Duodenal mucosa (tissue), 2 donors: ENCODE measurements at regions not wholly inside any gene's neighbourhood (a gene's known extent, or its start where the extent isn't known, plus 50 kb on each side); places are given as distances from the start of the nearest gene placed in this dataset.
"Not testable (repeated sequence)": the region's sequence is repeated elsewhere in the genome, so short reads cannot be mapped to it uniquely, and the experiment has no call there.

Experiments used
- H3K27ac ChIP-seq: one replicate; pipeline ENCODE4 v1.7.0; 2013; ENCODE audit warnings: low read depth, low read length
- H3K27me3 ChIP-seq, 2 donors: one replicate each; pipeline ENCODE4 v1.7.0; 2013; ENCODE audit warnings: low read length in 2 of 2, control low read depth in 1 of 2; ENCODE audit not compliant: insufficient read depth in 2 of 2, control insufficient read depth in 1 of 2
- H3K36me3 ChIP-seq, 2 donors: one replicate each; pipeline ENCODE4 v1.7.0; 2013; ENCODE audit warnings: low read length in 2 of 2, control low read depth in 1 of 2; ENCODE audit not compliant: insufficient read depth in 2 of 2, control insufficient read depth in 1 of 2
- H3K4me1 ChIP-seq, 2 donors: one replicate each; pipeline ENCODE4 v1.7.0; 2013; ENCODE audit warnings: low read length in 2 of 2, control low read depth in 1 of 2; ENCODE audit not compliant: insufficient read depth in 2 of 2, control insufficient read depth in 1 of 2
- H3K4me3 ChIP-seq, 2 donors: one replicate each; pipeline ENCODE4 v1.7.0; 2013; ENCODE audit warnings: low read length in 2 of 2, low read depth in 1 of 2
- H3K9ac ChIP-seq, 2 donors: one replicate each; pipeline ENCODE4 v1.7.0; 2013; ENCODE audit warnings: low read length in 2 of 2, low read depth in 1 of 2
- H3K9me3 ChIP-seq, 2 donors: one replicate each; pipeline ENCODE4 v1.7.0; 2013; ENCODE audit warnings: low read length in 2 of 2, control low read depth in 1 of 2; ENCODE audit not compliant: control insufficient read depth in 1 of 2

GRCh38 chr5:23419115-23419514 lies 88.3 kb upstream of the PRDM9 start:
- H3K27ac ChIP-seq, result no peak overlapping the region
- no peak overlapping the region for H3K9ac ChIP-seq
- H3K36me3 ChIP-seq, result no peaks in the 10 kb centered on the region
- H3K27me3 ChIP-seq, result no peaks in the 10 kb centered on the region
- H3K4me1 ChIP-seq, result no peaks in the 10 kb centered on the region
- no peak overlapping the region for H3K4me3 ChIP-seq
- peaks cover 0 to 8% of the 10 kb centered on the region in 2 donors for H3K9me3 ChIP-seq

- H3K9ac ChIP-seq, result no peak overlapping the region
- H3K27ac ChIP-seq, result no peak overlapping the region
- H3K9me3 ChIP-seq, result no peaks in the 10 kb centered on the region
- no peak overlapping the region for H3K4me3 ChIP-seq
- H3K36me3 ChIP-seq, result no peaks in the 10 kb centered on the region
- no peaks in the 10 kb centered on the region for H3K4me1 ChIP-seq
- H3K27me3 ChIP-seq, result no peaks in the 10 kb centered on the region
Measured at GRCh38 chr5:23412515-23412914, 94.9 kb upstream of the PRDM9 start.

- Histone ChIP-seq H3K9me3 (no peaks in the 10 kb centered on the region), H3K27ac (no peak overlapping the region), H3K36me3 (no peaks in the 10 kb centered on the region), H3K4me3 (no peak overlapping the region), H3K9ac (no peak overlapping the region), H3K4me1 (no peaks in the 10 kb centered on the region), H3K27me3 (no peaks in the 10 kb centered on the region)
Measured at GRCh38 chr5:23411994-23412393, 95.4 kb upstream of the PRDM9 start.

GRCh38 chr5:23411200-23411599 lies 96.2 kb upstream of the PRDM9 start:
- Histone ChIP-seq H3K4me3 (no peak overlapping the region), H3K27me3 (no peaks in the 10 kb centered on the region), H3K9ac (no peak overlapping the region), H3K27ac (no peak overlapping the region), H3K36me3 (no peaks in the 10 kb centered on the region), H3K9me3 (no peaks in the 10 kb centered on the region), H3K4me1 (no peaks in the 10 kb centered on the region)

GRCh38 chr5:23410775-23411174 lies 96.6 kb upstream of the PRDM9 start:
- H3K27ac ChIP-seq, H3K9me3 ChIP-seq, H3K4me3 ChIP-seq, H3K4me1 ChIP-seq, H3K9ac ChIP-seq, H3K27me3 ChIP-seq, H3K36me3 ChIP-seq: not testable (repeated sequence)

GRCh38 chr5:23405316-23406068 lies 101.9 kb upstream of the PRDM9 start:
- H3K36me3 ChIP-seq, result no peaks in the 10 kb centered on the region
- no peak overlapping the region for H3K27ac ChIP-seq
- H3K4me1 ChIP-seq, result no peaks in the 10 kb centered on the region
- H3K4me3 ChIP-seq, result no peak overlapping the region
- peaks cover 2 to 3% of the 10 kb centered on the region in 2 donors for H3K9me3 ChIP-seq
- no peaks in the 10 kb centered on the region for H3K27me3 ChIP-seq
- no peak overlapping the region for H3K9ac ChIP-seq

- H3K4me1 ChIP-seq, result no peaks in the 10 kb centered on the region
- H3K27ac ChIP-seq, result no peak overlapping the region
- H3K9ac ChIP-seq, result no peak overlapping the region
Measured at GRCh38 chr5:23402585-23402984, 104.8 kb upstream of the PRDM9 start.

GRCh38 chr5:23400951-23401350 lies 106.5 kb upstream of the PRDM9 start:
- Histone ChIP-seq H3K27me3 (no peaks in the 10 kb centered on the region), H3K9me3 (peaks cover 5 to 6% of the 10 kb centered on the region in 2 donors), H3K36me3 (no peaks in the 10 kb centered on the region), H3K27ac (no peak overlapping the region), H3K4me3 (no peak overlapping the region), H3K4me1 (no peaks in the 10 kb centered on the region), H3K9ac (no peak overlapping the region)

More at GRCh38 chr5:23402585-23402984, 104.8 kb upstream of the PRDM9 start:
- Histone ChIP-seq H3K9me3 (peaks cover 4 to 5% of the 10 kb centered on the region in 2 donors), H3K36me3 (no peaks in the 10 kb centered on the region), H3K4me3 (no peak overlapping the region), H3K27me3 (no peaks in the 10 kb centered on the region)

GRCh38 chr5:23396346-23396745 lies 111.1 kb upstream of the PRDM9 start:
- Histone ChIP-seq H3K27ac (no peak overlapping the region), H3K4me3 (no peak overlapping the region), H3K27me3 (no peaks in the 10 kb centered on the region), H3K4me1 (no peaks in the 10 kb centered on the region), H3K9me3 (peaks cover 3 to 6% of the 10 kb centered on the region in 2 donors), H3K9ac (no peak overlapping the region), H3K36me3 (no peaks in the 10 kb centered on the region)

- H3K36me3 ChIP-seq, result no peaks in the 10 kb centered on the region
- H3K9me3 ChIP-seq, result peaks cover 3 to 6% of the 10 kb centered on the region in 2 donors
- no peak overlapping the region for H3K9ac ChIP-seq
- no peaks in the 10 kb centered on the region for H3K4me1 ChIP-seq
- no peak overlapping the region for H3K4me3 ChIP-seq
- no peaks in the 10 kb centered on the region for H3K27me3 ChIP-seq
- no peak overlapping the region for H3K27ac ChIP-seq
Measured at GRCh38 chr5:23389291-23390101, 117.9 kb upstream of the PRDM9 start.
